ENCODE measurements at regions not wholly inside any gene's neighbourhood (a gene's known extent, or its start where the extent isn't known, plus 50 kb on each side); places are given as distances from the start of the nearest gene placed in this dataset.

- no peak for TF ChIP-seq FOXM1 (CRISPR knock-in tag; IDR thresholded peaks at IDR 0.05)
- TF ChIP-seq, protein P1, sequence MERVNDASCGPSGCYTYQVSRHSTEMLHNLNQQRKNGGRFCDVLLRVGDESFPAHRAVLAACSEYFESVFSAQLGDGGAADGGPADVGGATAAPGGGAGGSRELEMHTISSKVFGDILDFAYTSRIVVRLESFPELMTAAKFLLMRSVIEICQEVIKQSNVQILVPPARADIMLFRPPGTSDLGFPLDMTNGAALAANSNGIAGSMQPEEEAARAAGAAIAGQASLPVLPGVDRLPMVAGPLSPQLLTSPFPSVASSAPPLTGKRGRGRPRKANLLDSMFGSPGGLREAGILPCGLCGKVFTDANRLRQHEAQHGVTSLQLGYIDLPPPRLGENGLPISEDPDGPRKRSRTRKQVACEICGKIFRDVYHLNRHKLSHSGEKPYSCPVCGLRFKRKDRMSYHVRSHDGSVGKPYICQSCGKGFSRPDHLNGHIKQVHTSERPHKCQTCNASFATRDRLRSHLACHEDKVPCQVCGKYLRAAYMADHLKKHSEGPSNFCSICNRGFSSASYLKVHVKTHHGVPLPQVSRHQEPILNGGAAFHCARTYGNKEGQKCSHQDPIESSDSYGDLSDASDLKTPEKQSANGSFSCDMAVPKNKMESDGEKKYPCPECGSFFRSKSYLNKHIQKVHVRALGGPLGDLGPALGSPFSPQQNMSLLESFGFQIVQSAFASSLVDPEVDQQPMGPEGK (CRISPR knock-in tag; IDR thresholded peaks at IDR 0.05), result no peak
- TF ChIP-seq, protein P2, sequence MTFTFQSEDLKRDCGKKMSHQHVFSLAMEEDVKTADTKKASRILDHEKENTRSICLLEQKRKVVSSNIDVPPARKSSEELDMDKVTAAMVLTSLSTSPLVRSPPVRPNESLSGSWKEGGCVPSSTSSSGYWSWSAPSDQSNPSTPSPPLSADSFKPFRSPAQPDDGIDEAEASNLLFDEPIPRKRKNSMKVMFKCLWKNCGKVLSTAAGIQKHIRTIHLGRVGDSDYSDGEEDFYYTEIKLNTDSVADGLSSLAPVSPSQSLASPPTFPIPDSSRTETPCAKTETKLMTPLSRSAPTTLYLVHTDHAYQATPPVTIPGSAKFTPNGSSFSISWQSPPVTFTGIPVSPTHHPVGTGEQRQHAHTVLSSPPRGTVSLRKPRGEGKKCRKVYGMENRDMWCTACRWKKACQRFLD (CRISPR knock-in tag; IDR thresholded peaks at IDR 0.05; ENCODE audit: borderline replicate concordance), result no peak
- TF ChIP-seq, protein P3, sequence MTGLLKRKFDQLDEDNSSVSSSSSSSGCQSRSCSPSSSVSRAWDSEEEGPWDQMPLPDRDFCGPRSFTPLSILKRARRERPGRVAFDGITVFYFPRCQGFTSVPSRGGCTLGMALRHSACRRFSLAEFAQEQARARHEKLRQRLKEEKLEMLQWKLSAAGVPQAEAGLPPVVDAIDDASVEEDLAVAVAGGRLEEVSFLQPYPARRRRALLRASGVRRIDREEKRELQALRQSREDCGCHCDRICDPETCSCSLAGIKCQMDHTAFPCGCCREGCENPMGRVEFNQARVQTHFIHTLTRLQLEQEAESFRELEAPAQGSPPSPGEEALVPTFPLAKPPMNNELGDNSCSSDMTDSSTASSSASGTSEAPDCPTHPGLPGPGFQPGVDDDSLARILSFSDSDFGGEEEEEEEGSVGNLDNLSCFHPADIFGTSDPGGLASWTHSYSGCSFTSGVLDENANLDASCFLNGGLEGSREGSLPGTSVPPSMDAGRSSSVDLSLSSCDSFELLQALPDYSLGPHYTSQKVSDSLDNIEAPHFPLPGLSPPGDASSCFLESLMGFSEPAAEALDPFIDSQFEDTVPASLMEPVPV (CRISPR knock-in tag; IDR thresholded peaks at IDR 0.05), result no peak
Measured at GRCh38 chr4:58679051-58679450, 1568.9 kb upstream of the IGFBP7 start (continued).

DNA sequence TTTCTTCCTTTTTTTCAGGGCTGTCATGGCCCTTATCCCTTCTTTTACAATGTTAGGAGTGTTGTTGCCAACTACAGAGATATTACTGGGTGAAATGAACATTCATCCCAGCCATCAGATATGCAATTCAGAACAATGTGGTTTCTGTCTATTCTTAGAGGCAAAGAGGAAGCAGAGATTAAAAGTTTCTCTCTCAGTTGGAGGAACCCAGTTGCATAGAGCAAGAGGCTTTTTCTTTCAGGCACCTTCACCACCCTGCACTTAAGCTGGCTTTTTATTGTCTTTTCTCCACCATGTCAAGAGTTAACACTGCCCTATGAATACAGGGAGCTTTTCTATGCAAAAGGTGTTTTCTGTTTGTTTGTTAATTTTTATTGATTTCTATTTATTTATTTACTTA lies 1559.6 kb upstream of the IGFBP7 start:
- POLR2A ChIA-PET, result no interaction called here
- Histone ChIP-seq H3K9me3 (ENCODE audit: low read length) (peaks cover 86% of the 10 kb centered on the region), H3K79me2 (ENCODE audit: insufficient read depth, low read length) (no peaks in the 10 kb centered on the region), H4K20me1 (ENCODE audit: insufficient read depth, low read length) (no peaks in the 10 kb centered on the region), H3K4me3 (replicated peaks in 1 of 3; ENCODE audit: insufficient read depth in 1 of 3, low read depth in 2 of 3, low read length in 3 of 3) (no peak overlapping the region), H3K36me3 (replicated peaks in 1 of 2; ENCODE audit: control insufficient read depth in 1 of 2, insufficient read depth in 2 of 2, low read length in 2 of 2) (no peaks in the 10 kb centered on the region), H3K27me3 (ENCODE audit: control insufficient read depth in 1 of 2, insufficient read depth in 2 of 2, low read length in 2 of 2) (no peaks in the 10 kb centered on the region), H3K4me1 (ENCODE audit: insufficient read depth, low read length) (no peaks in the 10 kb centered on the region), H2AFZ (ENCODE audit: low read length) (no peak overlapping the region), H3K27ac (ENCODE audit: extremely low read length, insufficient read depth, low read length) (no peak overlapping the region), H3K4me2 (ENCODE audit: low read depth, low read length) (no peak overlapping the region), H3K9ac (ENCODE audit: insufficient read depth, low read depth, low read length) (no peak overlapping the region)
- in situ Hi-C loops (cut with HindIII; ENCODE audit: extremely low pct_ligation_motif_present, low pct_unique_long_range_greater_than_20kb) (no loop called here), intact Hi-C loops (cut with micrococcal nuclease; ENCODE audit: unreplicated experiment) (no loop called here)
- no peak for ATAC-seq
- DNase-seq (ENCODE audit: low spot score), result no peak
- CTCF ChIA-PET (ENCODE audit: low intra/inter-chr PET ratio, low total read pairs), result no interaction called here
- BruUV-seq (replicated peaks), result no TSS peak
- no peak for FAIRE-seq
- TF ChIP-seq CAMTA2 (CRISPR knock-in tag; IDR thresholded peaks at IDR 0.05; ENCODE audit: borderline replicate concordance), result no peak
- TF ChIP-seq, protein P4, sequence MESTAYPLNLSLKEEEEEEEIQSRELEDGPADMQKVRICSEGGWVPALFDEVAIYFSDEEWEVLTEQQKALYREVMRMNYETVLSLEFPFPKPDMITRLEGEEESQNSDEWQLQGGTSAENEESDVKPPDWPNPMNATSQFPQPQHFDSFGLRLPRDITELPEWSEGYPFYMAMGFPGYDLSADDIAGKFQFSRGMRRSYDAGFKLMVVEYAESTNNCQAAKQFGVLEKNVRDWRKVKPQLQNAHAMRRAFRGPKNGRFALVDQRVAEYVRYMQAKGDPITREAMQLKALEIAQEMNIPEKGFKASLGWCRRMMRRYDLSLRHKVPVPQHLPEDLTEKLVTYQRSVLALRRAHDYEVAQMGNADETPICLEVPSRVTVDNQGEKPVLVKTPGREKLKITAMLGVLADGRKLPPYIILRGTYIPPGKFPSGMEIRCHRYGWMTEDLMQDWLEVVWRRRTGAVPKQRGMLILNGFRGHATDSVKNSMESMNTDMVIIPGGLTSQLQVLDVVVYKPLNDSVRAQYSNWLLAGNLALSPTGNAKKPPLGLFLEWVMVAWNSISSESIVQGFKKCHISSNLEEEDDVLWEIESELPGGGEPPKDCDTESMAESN (CRISPR knock-in tag; conservative IDR thresholded peaks at IDR 0.05), result no peak
- no peak for TF ChIP-seq PRMT3 (CRISPR knock-in tag; IDR thresholded peaks at IDR 0.05; ENCODE audit: borderline replicate concordance, low read depth)
- TF ChIP-seq, protein P5, sequence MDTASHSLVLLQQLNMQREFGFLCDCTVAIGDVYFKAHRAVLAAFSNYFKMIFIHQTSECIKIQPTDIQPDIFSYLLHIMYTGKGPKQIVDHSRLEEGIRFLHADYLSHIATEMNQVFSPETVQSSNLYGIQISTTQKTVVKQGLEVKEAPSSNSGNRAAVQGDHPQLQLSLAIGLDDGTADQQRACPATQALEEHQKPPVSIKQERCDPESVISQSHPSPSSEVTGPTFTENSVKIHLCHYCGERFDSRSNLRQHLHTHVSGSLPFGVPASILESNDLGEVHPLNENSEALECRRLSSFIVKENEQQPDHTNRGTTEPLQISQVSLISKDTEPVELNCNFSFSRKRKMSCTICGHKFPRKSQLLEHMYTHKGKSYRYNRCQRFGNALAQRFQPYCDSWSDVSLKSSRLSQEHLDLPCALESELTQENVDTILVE (CRISPR knock-in tag; IDR thresholded peaks at IDR 0.05), result no peak
- TF ChIP-seq, protein P6, sequence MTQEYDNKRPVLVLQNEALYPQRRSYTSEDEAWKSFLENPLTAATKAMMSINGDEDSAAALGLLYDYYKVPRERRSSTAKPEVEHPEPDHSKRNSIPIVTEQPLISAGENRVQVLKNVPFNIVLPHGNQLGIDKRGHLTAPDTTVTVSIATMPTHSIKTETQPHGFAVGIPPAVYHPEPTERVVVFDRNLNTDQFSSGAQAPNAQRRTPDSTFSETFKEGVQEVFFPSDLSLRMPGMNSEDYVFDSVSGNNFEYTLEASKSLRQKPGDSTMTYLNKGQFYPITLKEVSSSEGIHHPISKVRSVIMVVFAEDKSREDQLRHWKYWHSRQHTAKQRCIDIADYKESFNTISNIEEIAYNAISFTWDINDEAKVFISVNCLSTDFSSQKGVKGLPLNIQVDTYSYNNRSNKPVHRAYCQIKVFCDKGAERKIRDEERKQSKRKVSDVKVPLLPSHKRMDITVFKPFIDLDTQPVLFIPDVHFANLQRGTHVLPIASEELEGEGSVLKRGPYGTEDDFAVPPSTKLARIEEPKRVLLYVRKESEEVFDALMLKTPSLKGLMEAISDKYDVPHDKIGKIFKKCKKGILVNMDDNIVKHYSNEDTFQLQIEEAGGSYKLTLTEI (CRISPR knock-in tag; conservative IDR thresholded peaks at IDR 0.05), result no peak
- TF ChIP-seq ISL2 (CRISPR knock-in tag; IDR thresholded peaks at IDR 0.05), result no peak
- TF ChIP-seq ZNF614 (CRISPR knock-in tag; IDR thresholded peaks at IDR 0.05; ENCODE audit: borderline replicate concordance), result no peak
- no peak for TF ChIP-seq KAT7 (CRISPR knock-in tag; IDR thresholded peaks at IDR 0.05; ENCODE audit: borderline replicate concordance)
- TF ChIP-seq NR2F6 (IDR thresholded peaks at IDR 0.05), result no peak
- no peak for TF ChIP-seq NR2F6 (CRISPR knock-in tag; IDR thresholded peaks at IDR 0.05)

All from HepG2 (cell line).